CD14-positive monocyte (primary cell): ENCODE measurements at regions not wholly inside any gene's neighbourhood (a gene's known extent, or its start where the extent isn't known, plus 50 kb on each side); places are given as distances from the start of the nearest gene placed in this dataset.

ENCODE experiments used
- DNase-seq, 3 donors: peaks; one replicate each; pipeline ENCODE4 v3.0.0-alpha.2; 2011 to 2022
- H2AFZ ChIP-seq: 2 replicates; pipeline ENCODE4 v1.6.0; 2012; ENCODE audit warnings: mild to moderate bottlenecking, low read depth, low read length, inconsistent platforms; ENCODE audit not compliant: insufficient read depth, poor library complexity, severe bottlenecking
- H3K27ac ChIP-seq, 2 donors: 1 replicate in 1 of 2; 2 replicates in 1 of 2; pipeline ENCODE4 v1.5.1; 2012 to 2013; ENCODE audit warnings: low read length in 2 of 2, control low read depth in 1 of 2, inconsistent platforms in 1 of 2, low read depth in 1 of 2, mild to moderate bottlenecking in 1 of 2
- H3K27me3 ChIP-seq, 2 donors: one replicate each; pipeline versions ENCODE4 v1.6.0 to v1.6.1; 2011 to 2013; ENCODE audit warnings: low read length in 2 of 2; ENCODE audit not compliant: control insufficient read depth in 2 of 2, insufficient read depth in 2 of 2
- H3K36me3 ChIP-seq, 2 donors: replicated peaks in 1 of 2; 1 replicate in 1 of 2; 2 replicates in 1 of 2; pipeline versions ENCODE4 v1.5.1 to v1.6.1; 2012 to 2013; ENCODE audit warnings: low read length in 2 of 2, control low read depth in 1 of 2, inconsistent platforms in 1 of 2, mild to moderate bottlenecking in 1 of 2; ENCODE audit not compliant: insufficient read depth in 2 of 2, control insufficient read depth in 1 of 2
- H3K4me1 ChIP-seq, 2 donors: 1 replicate in 1 of 2; 2 replicates in 1 of 2; pipeline versions ENCODE4 v1.5.1 to v1.6.1; 2012 to 2013; ENCODE audit warnings: low read length in 2 of 2, control low read depth in 1 of 2, inconsistent platforms in 1 of 2, mild to moderate bottlenecking in 1 of 2, moderate library complexity in 1 of 2; ENCODE audit not compliant: insufficient read depth in 2 of 2, control insufficient read depth in 1 of 2
- H3K4me2 ChIP-seq: replicated peaks from 2 replicates; pipeline ENCODE3; 2012; ENCODE audit warnings: low read length, moderate library complexity, mild to moderate bottlenecking; ENCODE audit not compliant: poor library complexity, severe bottlenecking; ENCODE audit errors: extremely low read depth
- H3K4me3 ChIP-seq, 3 experiments: fragments of 200-600 bp in 1 of 3; sonication (generic) in 1 of 3; replicated peaks in 1 of 3; 1 replicate in 2 of 3; 2 replicates in 1 of 3; pipeline ENCODE4 v1.5.1; 2011 to 2013; ENCODE audit warnings: low read length in 3 of 3, mild to moderate bottlenecking in 3 of 3, control low read depth in 2 of 3, low read depth in 2 of 3, inconsistent platforms in 1 of 3, moderate library complexity in 1 of 3
- H3K79me2 ChIP-seq: 2 replicates; pipeline ENCODE4 v1.6.0; 2012; ENCODE audit warnings: mild to moderate bottlenecking, control low read depth, inconsistent platforms, low read length, moderate library complexity; ENCODE audit not compliant: insufficient read depth
- H3K9ac ChIP-seq: 2 replicates; pipeline ENCODE4 v1.6.0; 2017; ENCODE audit warnings: low read length, mild to moderate bottlenecking; ENCODE audit not compliant: insufficient read depth, poor library complexity, severe bottlenecking
- H3K9me3 ChIP-seq, 2 donors: replicated peaks in 1 of 2; 1 replicate in 1 of 2; 2 replicates in 1 of 2; pipeline versions ENCODE4 v1.5.1 to v1.6.1; 2012 to 2013; ENCODE audit warnings: low read length in 2 of 2, control low read depth in 1 of 2; ENCODE audit not compliant: control insufficient read depth in 1 of 2, insufficient read depth in 1 of 2
- H4K20me1 ChIP-seq: 2 replicates; pipeline ENCODE4 v1.6.0; 2012; ENCODE audit warnings: mild to moderate bottlenecking, low read length, control low read depth, moderate library complexity; ENCODE audit not compliant: insufficient read depth
- H3K27ac Mint-ChIP-seq, 7 donors: one replicate each; pipeline ENCODE4 v1.8.0; 2020; ENCODE audit warnings: mild to moderate bottlenecking in 7 of 7, mixed read lengths in 7 of 7, moderate library complexity in 6 of 7, inconsistent platforms in 2 of 7
- H3K27me3 Mint-ChIP-seq, 3 donors: one replicate each; pipeline ENCODE4 v1.8.0; 2021 to 2022; ENCODE audit warnings: low read depth in 3 of 3, mild to moderate bottlenecking in 3 of 3, mixed read lengths in 3 of 3, moderate library complexity in 3 of 3, inconsistent platforms in 1 of 3
- H3K36me3 Mint-ChIP-seq, 2 donors: one replicate each; pipeline ENCODE4 v1.8.0; 2020; ENCODE audit warnings: mixed read lengths in 2 of 2, inconsistent platforms in 1 of 2, mild to moderate bottlenecking in 1 of 2
- H3K4me1 Mint-ChIP-seq: one replicate; pipeline ENCODE4 v1.8.0; 2020; ENCODE audit warnings: mild to moderate bottlenecking, mixed read lengths
- H3K4me3 Mint-ChIP-seq, 2 donors: one replicate each; pipeline ENCODE4 v1.8.0; 2020; ENCODE audit warnings: mild to moderate bottlenecking in 2 of 2, mixed read lengths in 2 of 2, moderate library complexity in 1 of 2
- H3K9me3 Mint-ChIP-seq, 7 donors: one replicate each; pipeline ENCODE4 v1.8.0; 2020 to 2022; ENCODE audit warnings: mixed read lengths in 7 of 7, mild to moderate bottlenecking in 6 of 7, moderate library complexity in 6 of 7, inconsistent platforms in 2 of 7
- CTCF ChIP-seq: fragments of 200-600 bp; IDR thresholded peaks from one replicate; pipeline ENCODE4 v1.8.0; 2022; ENCODE audit warnings: antibody characterized with exemption, mild to moderate bottlenecking
- WGBS: methylation state at CpG from one replicate; pipeline ENCODE4 v1.1.5; 2013; ENCODE audit warnings: missing lambda C conversion rate; ENCODE audit not compliant: insufficient coverage; 5-methylcytosine and 5-hydroxymethylcytosine counted together
- intact Hi-C, 2 donors: fragments of 100-400 bp; cut with micrococcal nuclease; formaldehyde crosslinking; loops; one replicate each; pipeline versions ENCODE4 v1.15.0 to v1.15.1; 2023

- no CpG with 5 or more reads among the region's 4 CpGs for WGBS
Observed at GRCh38 chr1:238648751-238649150, 737.6 kb upstream of the CHRM3 start.

GRCh38 chr1:238648296-238648695 lies 738.1 kb upstream of the CHRM3 start:
- Mint-ChIP-seq H3K36me3 (no peaks in the 10 kb centered on the region), H3K4me1 (peaks cover 2% of the 10 kb centered on the region), H3K4me3 (no peak overlapping the region), H3K27me3 (no peaks in the 10 kb centered on the region), H3K27ac (no peak overlapping the region), H3K9me3 (peaks cover 0 to 4% (median 0%) of the 10 kb centered on the region in 7 donors)
- no peaks in the 10 kb centered on the region for H3K36me3 ChIP-seq
- H3K9me3 ChIP-seq, result no peaks in the 10 kb centered on the region
- H3K9ac ChIP-seq, result no peak overlapping the region
- no peak overlapping the region for H3K4me2 ChIP-seq
- H4K20me1 ChIP-seq, result no peaks in the 10 kb centered on the region
- no peak overlapping the region for H2AFZ ChIP-seq
- H3K4me1 ChIP-seq, result no peaks in the 10 kb centered on the region
- DNase-seq, result no peak
- no CpG with 5 or more reads among the region's 1 CpG for WGBS
- H3K4me3 ChIP-seq, result no peak overlapping the region
- no peaks in the 10 kb centered on the region for H3K27me3 ChIP-seq
- no peak for TF ChIP-seq CTCF
- intact Hi-C loops, result no loop called here
- H3K79me2 ChIP-seq, result no peaks in the 10 kb centered on the region
- H3K27ac ChIP-seq, result no peak overlapping the region

More at GRCh38 chr1:238648751-238649150, 737.6 kb upstream of the CHRM3 start:
- H3K27me3 ChIP-seq, result no peaks in the 10 kb centered on the region
- intact Hi-C loops, result no loop called here
- no peaks in the 10 kb centered on the region for H3K9me3 ChIP-seq
- no peaks in the 10 kb centered on the region for H3K36me3 ChIP-seq
- no peaks in the 10 kb centered on the region for H3K27me3 Mint-ChIP-seq
- H3K27ac Mint-ChIP-seq, result no peak overlapping the region
- no peak overlapping the region for H3K4me2 ChIP-seq
- no peaks in the 10 kb centered on the region for H3K79me2 ChIP-seq
- no peaks in the 10 kb centered on the region for H4K20me1 ChIP-seq
- H2AFZ ChIP-seq, result no peak overlapping the region
- no peak for TF ChIP-seq CTCF
- DNase-seq, result no peak
- peaks cover 0 to 4% (median 0%) of the 10 kb centered on the region in 7 donors for H3K9me3 Mint-ChIP-seq
- no peak overlapping the region for H3K4me3 ChIP-seq
- H3K27ac ChIP-seq, result no peak overlapping the region
- H3K9ac ChIP-seq, result no peak overlapping the region
- H3K4me3 Mint-ChIP-seq, result no peak overlapping the region
- H3K4me1 Mint-ChIP-seq, result peaks cover 2% of the 10 kb centered on the region
- no peaks in the 10 kb centered on the region for H3K4me1 ChIP-seq
- H3K36me3 Mint-ChIP-seq, result no peaks in the 10 kb centered on the region
